Left renal pelvis (tissue), 4 donors: ENCODE measurements at regions not wholly inside any gene's neighbourhood (a gene's known extent, or its start where the extent isn't known, plus 50 kb on each side); places are given as distances from the start of the nearest gene placed in this dataset.
A peak's percentile ranks its signal among the peaks of the same experiment; 100 is the strongest.
"Not testable (repeated sequence)": the region's sequence is repeated elsewhere in the genome, so short reads cannot be mapped to it uniquely, and the experiment has no call there.

Experiments
- DNase-seq, 4 donors: peaks; one replicate each; pipeline ENCODE4 v3.0.0-alpha.2; 2013; ENCODE audit warnings: low read depth in 4 of 4, low spot score in 3 of 4

DNA sequence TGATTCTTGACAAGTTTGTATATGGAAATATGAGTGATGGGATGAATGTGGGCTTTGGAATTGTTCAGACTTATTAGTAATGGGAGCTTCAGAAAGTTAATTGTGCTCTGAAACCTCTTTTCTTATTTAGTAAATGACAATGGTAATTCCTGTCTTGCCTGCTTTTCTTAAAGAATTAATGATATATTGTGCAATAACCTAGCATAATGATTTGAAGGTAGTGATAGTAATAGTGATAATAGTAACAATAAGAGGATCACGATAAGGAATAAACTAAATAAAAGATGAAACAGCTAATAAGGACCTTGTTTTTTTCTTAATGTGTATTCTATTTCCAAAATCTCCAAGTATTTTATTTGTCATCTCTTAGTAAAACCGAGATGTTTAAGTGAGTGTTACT, 245.0 kb upstream of the CPHXL start:
- DNase-seq: no peak

DNA sequence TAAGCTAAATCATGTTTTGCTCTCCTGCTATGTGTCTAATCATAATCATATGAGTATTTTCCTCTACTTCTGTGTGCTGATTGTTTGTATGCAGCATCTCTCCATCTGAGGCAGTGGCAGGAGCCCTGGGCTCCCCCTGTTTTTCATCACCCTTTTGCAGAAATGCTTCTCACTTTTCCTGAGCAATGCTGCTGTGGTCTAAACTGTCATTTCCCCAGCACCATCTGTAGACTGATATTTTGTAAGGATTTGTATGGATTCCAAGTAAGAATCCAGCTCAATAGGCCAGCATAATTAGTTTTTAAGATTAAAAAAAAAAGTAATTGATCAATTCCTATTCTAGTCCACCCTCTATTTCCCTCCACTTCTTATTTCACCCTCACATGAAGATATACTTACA, 257.0 kb upstream of the CPHXL start:
- no peak for DNase-seq

DNA sequence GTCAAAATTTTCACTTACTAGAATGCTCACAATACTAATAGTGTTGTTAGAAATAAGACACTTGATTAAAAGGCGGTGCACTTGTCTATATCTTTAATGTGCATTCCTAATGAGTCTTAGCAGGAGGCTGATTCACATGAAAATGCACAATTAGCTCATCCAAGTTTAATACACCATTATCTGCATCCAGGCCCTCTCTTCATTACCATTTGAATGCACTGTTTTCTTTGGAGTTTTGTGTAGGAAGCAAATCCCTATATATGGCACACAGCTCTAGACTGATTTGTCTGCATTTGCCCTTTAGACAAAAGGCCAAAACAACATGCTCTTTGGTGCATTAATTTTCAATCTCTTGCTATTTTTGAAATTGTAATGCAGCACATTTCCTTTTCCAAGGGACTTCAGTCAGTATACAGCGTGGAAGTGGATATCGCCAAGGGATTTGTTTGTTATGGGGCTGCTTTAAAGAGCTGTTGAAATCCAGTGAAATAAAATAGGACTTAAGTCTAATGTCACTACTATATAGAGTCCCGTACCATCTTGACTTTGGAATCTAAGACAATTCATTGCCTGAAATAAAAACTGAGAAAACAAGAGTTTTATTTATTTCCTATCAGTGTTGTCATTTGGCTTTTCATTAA, 257.6 kb upstream of the CPHXL start:
- DNase-seq: no peak

DNA sequence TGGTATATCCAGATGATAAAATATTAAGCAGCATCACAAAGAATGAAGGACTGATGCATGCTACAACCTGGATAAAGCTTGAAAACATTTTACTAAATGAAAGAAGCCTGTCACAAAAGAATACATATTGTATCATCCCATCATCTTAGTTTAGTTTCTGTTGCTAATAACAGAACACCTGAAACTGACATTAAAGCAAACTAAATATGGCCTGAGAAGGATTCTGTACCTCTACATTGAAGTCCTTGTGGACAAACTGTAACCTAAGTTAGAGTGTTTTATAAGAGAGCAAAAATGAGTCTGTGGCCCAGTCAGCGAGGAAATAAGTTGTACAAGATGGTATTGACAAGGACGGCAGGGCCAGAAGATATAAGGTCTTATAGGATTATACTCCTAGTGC, 261.0 kb upstream of the CPHXL start:
- no peak for DNase-seq

DNA sequence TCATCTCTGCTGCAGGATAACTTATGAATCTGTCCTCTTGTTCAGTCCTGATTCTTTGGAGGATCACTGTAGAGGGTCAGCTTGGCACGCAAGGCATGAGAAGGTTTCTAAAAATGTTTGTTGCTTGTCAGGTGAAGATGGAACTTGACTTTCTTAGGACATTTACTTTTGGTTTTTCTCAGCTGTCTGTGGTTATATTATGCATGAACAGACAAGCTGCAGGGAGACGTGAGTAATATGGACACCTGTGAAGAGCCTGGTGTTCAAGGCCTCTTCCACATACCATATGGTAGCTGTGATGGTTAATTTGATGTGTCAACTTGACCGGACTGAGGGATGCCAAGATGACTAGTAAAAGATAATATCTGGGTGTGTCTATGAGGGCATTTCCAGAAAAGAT, 270.2 kb upstream of the CPHXL start:
- DNase-seq: no peak

DNA sequence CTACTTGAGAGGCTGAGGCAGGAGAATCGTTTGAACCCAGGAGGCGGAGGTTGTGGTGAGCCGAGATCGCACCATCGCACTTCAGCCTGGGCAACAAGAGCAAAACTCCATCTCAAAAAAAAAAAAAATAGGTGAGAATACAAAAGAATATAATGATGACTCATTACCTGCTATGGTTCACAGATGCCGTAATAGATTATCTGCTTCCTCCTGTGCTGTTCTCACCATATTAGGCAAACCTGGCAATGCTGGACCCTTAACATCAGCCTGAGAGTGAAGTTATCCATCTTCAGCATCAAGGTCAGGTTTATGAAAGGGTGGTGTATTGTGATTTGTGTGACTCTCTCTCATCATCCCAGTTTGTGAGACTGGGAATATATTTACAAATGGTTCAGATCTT, 271.3 kb upstream of the CPHXL start:
- DNase-seq: no peak

DNA sequence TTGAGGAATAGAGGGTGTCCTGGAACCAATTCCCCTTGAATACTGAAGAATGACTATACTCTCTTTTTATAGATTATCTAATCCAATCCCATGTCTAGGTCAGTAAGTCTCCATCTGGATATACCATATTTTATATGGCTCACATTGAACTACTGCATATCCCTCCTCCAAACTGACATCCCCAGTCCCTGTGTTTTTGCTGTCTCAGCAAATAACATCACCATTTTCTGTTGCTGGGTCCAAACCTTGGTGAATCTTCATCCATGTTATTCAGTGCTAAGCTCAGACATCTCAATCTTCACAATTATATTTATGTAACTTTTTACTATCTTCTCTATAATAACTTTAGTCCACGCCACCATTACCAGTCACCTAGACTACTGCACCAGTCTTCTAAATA, 269.6 kb upstream of the CNTNAP4 start:
- DNase-seq: no peak

DNA sequence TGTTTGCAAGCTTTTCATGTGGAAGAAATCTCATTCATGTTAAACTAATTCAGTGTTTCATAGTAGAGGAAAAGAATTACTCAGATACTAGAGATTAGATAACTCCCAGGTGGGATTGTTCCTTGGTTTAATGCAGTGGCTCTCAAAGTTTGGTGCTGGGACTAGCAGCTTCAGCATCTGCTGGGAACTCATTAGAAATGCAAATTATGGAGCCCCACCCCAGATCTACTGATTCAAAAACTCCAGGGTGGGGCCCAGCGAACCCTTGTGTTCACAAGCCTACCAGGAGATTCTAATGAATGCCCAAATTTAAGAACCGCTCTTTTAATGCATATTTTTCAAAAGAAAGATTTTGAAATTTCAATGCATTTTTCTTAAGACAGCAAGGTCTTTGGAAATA, 253.4 kb upstream of the CNTNAP4 start:
- no peak for DNase-seq

DNA sequence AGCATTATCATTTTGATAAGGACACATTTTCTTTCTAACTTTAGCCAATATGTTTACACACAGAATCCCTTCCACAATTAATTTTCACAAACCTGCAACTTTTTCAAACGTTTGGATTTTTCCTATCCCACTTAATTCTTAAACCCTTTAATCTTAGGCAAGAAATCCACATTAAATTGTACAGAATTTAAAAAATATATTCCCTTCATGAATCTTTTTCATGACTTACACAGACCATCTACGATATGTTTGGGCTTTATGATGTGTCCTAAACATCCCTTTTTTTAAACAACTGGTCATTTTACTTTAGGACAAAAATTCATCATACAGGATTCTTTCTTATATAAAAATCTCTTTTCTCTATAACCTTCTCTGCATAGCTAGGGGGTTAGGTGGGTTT, 241.5 kb upstream of the CNTNAP4 start:
- no peak for DNase-seq

DNA sequence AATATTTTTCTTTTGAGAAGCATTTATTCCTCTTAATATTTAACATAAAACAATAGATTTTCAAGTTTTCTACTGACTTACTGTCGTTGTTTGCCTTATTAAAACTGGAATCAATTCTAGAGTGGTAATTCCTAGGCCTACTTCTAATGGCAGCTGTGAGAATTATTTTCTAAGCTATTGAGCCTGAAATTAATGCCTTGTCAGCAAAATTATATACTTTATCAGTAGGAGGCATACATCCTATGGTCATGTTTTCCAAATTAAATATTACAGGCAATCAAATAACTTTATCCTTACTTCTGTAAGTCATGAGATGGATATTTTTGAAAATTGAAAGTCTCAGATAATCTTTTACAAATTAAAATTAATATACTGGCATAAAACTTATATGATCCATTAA, 239.1 kb upstream of the CNTNAP4 start:
- no peak for DNase-seq

DNA sequence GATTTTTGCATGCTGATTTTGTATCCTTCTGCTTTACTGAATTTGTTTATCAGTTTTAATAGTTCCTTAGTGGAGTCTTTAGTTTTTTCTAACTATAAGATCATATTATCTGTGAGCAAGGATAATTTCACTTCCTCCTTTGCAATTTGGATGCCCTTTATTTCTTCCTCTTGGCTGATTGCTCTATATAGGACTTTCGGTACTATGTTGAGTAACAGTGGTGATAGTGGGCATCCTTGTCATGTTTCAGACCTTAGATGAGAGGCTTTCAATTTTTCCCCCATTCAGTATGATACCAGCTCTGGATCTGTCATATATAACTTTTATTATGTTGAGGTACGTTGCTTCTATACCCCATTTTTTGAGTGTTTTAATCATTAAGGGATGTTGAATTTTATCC, 224.5 kb upstream of the CNTNAP4 start:
- DNase-seq: no peak

DNA sequence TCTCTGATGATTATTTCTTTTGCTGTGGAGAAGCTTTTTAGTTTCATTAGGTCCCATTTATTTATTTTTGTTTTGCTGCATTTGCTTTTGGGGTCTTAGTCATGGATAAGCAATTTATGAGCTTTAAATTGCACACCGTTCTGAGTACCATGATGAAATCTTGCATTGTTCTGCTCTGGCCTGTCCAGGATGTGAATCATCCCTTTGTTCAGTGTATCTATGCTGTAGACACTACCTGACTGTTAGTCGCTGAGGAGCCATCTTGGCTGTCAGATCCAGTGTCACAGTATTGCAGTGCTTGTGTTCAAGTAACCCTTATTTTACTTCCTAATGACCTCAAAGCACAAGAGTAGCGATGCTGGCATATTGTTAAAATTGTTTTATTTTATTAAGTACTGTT, 218.0 kb upstream of the CNTNAP4 start:
- no peak for DNase-seq

DNA sequence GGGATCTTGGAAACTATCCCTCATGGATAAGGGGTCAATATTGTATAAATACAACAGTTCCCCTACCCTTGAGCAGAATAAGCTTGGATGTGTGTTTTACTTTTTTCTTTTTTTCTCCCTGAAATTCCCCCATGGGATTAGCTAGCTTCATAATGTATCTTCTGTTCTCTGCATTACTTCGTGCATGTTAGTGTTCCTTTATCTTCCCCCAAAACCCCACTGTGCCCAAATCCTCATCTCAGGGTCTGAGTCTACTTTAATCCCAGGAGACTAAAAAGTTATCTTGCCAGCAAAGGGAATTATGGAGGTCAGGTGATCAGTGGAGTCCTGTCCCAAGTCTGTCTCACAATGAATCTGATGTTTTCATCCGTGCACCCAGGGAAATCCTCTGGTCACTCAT, 217.5 kb upstream of the CNTNAP4 start:
- DNase-seq: no peak

DNA sequence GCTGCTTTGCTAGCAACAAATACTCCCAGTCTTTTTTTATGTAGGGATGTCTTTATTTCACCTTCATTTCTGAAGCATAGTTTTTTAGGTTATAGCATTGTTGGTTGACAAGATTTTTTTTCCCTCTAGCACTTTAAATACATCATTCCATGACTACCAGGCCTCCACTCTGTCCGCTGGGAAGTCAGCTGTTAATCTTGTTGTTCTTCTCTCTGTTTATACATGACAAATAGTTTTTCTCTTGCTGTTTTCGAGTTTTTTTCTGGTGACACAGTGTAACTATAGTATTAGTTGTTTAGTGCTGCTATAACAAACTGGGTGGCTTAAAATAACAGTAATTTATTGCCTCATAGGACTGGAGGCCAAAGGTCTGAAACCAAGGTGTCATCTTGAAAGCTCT, 205.5 kb upstream of the CNTNAP4 start:
- no peak for DNase-seq

DNA sequence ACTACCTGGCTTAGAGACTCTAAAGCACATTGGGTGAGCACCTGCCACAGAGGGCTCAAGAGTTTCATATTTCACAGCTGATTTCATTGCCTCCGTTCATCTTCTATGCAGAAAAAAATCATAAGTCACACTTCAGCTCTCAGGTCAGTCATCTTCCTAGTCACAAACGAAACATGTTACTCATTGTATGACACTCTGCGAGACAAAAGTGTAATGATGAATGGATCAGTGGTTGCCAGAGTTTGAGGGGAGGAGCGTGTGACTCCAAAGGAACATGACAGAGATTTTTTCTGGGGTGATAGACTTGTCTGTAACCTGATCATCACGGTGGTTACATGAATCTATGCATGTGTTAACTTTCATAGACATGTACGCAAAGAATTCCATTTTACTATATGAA, 195.2 kb upstream of the CNTNAP4 start:
- DNase-seq: no peak

DNA sequence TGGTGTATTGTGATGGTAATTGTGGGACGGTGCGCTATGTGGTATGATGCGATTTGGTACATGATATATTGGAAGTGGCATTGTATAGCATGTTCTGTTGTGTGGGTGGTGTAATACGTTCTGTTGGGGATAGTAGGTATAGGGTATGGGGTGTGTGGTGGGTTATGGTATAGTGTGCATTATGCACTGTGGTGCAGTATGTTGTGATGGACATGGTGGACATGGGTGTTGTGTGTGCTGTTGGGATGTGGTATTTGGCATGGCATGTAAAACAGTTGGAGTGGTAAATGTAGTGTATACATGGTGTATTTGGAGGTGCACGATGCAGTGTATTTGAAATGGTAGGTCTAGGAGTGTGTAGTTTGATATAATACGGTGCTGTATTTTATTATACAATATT, 170.6 kb upstream of the CNTNAP4 start:
- DNase-seq: no peak

DNA sequence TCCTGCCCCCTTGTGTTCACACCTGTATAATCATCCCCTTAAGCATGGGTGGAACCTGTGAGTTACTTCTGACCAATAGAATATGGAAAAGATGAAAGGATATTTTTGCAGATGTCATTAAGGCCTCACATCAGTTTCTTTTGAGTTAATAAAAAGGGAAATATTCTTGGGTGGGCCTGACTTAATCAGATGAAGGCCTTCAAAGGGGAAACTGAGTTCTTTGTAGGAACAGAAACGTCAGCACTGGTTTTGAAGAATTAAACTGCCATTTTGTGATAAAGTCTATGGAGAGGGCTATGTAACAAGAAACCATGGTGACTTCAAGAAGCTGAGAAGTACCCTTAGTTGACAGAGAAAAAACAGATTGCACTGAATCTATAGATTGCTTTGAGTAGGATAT, 168.7 kb upstream of the CNTNAP4 start:
- DNase-seq: no peak

DNA sequence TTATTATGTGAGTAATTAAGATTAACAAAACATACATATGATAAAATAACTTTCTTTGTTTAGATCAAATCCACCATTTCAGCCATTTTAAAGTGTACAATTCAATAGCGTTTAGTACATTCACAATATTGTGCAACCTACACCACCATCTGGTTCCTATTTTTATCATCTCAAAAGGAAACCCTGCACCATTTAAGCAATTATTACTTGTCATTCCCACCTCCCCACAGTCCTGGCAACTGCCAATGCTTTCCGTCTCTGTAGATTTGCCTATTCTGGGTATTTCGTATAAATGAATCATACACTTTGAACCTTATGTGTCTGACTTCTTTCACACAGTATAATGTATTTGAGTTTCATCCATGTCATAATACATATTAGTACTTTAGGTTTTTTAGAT, 162.5 kb upstream of the CNTNAP4 start:
- no peak for DNase-seq

DNA sequence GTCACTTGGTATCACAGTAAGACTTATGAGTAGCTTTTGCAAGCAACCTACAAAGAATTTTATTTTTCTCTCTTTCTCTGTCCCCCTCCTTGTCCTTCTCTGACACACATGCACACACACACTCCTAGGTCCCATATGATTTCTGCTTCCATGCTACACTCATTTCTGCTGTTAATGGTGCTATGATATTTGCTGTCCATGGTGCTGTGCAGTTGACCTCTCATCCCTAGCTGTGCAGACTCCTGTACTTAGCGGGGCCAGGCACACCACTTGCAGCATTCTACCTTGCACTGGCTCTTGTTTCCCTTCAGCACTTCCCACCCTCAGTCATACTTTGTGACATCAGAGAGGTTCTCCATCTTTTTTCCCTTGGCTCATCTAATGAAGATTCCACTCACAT, 158.9 kb upstream of the CNTNAP4 start:
- DNase-seq: peak in 1 of 4 donors; percentile 2

DNA sequence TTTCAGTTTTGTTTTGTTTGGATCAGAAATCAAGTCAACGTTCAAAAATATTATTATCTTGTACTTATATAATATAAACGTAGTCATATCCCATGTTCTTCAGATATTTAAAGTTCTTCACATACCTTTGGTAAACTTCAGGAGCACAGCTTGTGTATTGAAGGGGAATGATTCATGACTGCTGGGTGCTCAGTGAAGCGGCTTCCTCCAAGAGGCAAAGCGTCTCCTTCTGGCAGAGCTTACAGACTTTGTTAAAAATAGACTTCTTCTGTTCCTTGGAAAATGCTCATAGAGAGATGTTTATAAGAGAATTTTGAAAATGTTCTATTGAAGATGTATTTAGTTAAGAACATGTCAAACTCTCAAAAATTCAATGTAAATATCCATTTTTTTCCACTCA, 155.6 kb upstream of the CNTNAP4 start:
- no peak for DNase-seq

DNA sequence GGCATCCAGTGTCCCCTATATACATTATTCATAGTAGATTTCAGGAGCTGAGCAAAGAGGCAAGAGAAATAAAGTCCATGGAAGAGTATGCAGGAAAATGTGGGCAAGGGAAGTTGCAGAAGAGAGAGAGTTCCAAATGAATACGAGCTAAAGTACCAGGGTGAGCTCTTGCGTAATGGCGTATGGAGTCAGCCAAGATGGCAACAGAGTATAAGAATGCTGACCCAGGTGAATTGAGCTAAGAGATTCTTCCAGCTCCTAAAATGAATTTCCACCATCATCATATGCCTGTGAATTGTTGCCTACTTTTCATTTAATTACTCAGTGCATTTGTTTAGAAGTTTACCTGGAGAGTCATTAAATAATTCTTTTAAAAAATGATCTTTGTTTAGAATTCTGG, 153.2 kb upstream of the CNTNAP4 start:
- no peak for DNase-seq

DNA sequence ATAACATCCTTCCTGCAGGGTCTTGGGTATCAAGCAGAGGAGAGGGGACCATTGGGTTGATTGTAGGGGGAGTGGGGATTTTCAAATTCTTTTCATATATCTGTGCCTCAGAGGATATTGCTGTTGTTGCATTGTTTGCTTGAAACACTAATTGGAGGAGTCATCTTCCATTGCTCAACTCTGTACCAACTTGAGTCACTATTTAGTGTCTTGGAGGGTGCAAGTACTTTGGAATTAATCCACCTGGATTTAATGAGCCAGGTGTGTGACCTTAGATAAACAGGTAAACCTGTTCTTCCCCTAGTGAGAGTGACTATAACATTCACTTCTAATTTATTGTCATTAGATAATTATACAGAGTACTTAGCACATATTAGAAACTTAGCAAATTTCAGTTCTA, 151.3 kb upstream of the CNTNAP4 start:
- no peak for DNase-seq

DNA sequence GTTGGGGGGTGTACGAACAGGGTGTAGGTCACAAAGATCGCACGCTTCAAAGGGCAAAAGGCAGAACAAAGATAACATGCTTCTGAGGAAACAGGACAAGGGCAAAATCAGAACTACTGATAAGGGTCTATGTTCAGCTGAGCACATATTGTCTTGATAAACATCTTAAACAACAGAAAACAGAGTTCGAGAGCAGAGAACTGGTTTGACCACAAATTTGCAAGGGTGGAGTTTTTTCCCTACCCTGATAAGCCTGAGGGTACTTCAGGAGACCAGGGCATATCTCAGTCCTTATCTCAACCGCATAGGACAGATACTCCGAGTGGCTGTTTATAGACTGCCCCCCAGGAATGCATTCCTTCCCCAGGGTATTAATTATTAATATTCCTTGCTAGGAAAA, 139.1 kb upstream of the CNTNAP4 start:
- not testable (repeated sequence) for DNase-seq

DNA sequence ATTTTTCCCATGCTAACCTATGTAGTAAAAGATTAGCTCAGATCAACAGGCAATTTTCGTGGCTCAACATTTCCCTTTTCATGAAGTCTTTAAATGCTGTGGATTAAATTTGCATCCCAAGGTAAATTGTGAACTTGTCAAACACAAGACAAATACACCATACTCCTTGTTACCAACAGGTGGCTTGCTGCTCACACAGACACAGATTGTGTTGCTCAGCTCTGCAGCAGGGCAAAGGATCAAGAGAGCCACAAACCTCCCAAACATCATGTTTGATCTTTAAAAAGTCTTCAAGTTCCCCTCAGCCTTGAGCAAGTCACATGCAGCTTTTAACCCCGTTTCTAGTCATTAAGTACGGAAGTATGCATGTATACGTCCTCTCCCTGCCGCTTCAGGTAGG, 119.6 kb upstream of the CNTNAP4 start:
- no peak for DNase-seq
